ENCODE measurements at regions not wholly inside any gene's neighbourhood (a gene's known extent, or its start where the extent isn't known, plus 50 kb on each side); places are given as distances from the start of the nearest gene placed in this dataset.

DNA sequence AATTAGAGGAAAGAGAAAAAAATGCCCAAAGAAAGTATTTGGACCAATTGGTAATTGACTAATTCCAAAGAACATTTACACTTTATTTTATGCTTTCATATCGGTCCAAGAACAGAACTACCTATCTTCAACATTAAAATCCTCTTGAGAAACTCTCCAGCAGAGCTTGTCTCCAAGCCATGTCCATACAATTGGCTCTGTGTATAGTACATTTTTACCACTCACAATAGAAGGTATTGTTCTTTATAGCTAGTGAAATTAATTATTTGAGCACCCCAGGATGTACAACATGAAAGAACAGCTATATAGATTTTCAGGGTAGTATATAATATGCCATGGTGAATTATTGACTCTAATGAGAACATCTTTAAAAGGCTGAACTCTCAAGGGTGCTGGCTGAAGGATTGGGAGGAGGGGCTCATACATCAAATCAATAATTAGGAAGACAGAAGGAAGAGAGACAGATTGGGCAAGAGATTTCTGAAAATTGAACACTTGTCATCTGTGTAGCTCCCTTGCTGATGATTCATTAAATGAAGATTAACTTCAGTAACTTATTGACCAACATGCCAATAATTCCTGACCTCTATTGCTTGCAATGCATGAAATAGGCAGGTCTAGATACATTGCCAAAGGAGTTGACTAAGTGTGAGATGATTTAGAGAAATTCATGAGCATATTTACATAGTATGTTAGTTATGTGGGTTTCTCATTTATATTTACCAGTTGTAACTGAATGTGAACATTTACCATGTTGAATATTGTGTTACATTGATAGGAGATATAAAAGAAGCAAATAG lies 249.7 kb downstream of the MTERF1 start:
- DNase-seq (ENCODE audit: low read depth in 2 of 2), result no peak

DNA sequence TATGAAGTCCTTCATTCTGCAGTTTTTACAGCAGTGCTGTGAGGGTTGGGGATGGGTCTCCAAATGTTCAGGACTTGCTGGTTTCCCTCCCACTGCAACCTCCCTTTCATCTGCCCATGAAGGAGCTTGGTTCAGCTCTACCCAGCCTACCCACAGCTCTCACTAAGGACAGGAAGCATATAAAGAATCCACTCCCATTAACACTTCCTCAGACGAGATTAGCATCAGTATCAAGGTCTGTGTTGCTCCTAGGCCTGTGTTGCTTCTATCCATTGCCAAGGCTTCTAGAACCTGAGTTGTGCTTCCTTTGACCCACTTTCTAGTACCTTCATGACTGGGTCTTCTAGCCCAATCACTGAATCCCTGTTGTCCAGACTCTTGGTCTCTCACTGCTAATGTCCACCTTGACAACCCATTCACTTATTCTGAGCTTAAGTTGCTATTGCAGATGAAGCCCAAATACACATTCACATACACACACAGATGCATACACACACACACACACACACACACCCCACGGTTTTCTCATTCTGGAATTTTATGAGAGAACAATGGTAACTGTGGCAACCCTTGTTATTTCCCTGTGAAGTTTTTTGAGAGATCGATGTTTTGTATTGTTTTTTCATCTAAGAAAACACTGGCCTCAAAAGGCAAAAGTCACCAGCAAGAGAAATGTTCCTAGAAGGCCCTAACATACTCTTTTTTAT lies 248.1 kb downstream of the MTERF1 start:
- no peak for DNase-seq (ENCODE audit: low read depth in 2 of 2)

DNA sequence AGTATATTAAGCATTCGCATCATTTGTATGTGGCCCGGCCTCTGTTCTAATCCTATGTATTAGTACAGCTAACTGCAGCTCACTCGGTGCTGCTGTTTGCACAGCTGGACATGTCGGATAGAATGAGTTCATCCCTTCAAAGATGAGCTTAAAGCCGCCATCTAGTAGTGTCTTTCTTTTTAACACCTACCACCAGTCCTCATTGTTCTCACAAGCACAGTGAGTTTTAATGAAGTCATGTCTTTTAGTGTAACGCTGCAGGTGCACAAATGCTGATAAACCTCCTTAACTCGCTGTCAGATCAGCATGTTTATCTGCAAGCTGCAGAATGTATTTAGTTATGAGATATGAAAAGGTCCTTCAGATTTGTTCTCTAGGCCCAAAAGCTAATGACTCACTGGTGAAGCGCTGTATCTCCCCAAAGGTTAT lies 247.5 kb downstream of the MTERF1 start:
- no peak for DNase-seq (ENCODE audit: low read depth in 2 of 2)

DNA sequence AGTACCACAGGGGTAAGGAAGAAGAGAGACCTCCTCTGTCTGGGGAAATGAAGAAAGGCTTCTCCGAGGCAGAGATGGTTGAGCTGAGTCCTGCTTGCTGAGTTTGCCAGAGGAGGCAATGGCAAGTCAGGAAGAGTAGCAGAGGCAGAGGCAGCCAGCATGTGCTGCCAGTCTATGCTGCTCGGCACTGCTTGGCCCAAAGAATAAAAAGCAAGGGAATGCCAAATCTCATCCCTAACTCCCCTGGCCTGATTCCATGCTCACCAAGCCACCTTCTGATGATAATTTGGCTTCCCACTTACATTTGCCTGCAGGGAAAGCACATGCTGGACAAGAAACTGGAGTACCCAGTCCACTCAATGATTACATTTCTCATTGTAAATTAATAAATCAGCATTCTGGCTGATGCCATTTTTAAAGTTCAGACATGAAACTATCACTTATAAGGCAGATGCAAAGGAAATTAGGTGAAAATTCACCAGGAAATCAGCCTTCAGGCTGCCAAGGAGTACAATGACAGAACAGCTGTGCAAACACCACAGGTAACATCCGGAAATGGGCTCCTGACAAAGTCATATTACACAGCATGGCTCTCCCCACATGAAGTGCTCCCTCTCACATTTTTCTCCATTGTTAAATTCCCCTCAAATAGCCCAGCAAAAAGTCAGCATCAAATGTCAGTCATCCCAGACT lies 245.9 kb downstream of the MTERF1 start:
- no peak for DNase-seq (ENCODE audit: low read depth in 2 of 2)

DNA sequence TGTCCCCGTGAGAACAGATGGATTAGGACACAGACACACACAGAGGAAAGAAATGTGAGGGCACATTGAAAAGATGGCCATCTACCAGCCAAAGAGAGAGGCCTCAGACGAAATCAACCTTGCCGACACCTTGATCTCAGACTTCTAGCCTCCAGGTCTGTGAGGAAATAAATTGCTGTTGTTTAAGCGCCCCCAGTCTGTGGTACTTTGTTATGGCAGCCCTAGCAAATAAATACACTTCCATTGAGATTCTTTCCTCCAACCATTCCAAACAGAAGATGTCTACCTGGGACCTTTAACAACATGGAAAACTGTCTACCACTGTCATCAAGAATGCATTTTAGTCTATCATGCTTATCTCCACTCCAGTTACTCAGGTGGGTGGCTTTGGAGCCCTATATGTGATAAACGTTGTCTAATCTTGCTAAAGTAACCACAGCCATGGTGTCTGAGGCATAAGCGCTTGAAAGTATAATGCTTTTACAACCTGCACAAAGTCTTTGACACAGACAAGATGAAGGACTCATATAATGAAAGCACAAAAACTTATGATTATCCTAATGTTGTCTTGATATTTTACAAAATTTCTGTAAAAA lies 244.3 kb downstream of the MTERF1 start:
- no peak for DNase-seq (ENCODE audit: low read depth in 2 of 2)

DNA sequence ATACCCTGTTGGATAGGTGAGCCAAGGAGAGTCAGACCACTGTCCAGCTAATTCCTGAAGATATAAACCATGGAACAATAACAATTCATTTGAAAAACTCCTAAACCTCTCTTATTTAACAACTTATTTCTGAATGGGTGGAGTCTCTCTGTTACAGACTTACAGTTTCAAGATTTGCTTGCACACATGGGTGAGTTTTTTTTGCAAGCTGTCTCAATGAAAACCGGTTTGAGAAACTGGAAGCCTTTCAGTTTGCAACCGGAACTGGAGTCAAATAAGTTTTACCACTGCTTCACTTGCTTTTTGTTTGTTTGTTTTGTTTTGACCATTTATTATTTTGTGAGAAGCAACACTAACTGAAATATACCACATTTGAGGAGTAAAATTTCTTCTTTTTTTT lies 243.8 kb downstream of the MTERF1 start:
- no peak for DNase-seq (ENCODE audit: low read depth in 2 of 2)

DNA sequence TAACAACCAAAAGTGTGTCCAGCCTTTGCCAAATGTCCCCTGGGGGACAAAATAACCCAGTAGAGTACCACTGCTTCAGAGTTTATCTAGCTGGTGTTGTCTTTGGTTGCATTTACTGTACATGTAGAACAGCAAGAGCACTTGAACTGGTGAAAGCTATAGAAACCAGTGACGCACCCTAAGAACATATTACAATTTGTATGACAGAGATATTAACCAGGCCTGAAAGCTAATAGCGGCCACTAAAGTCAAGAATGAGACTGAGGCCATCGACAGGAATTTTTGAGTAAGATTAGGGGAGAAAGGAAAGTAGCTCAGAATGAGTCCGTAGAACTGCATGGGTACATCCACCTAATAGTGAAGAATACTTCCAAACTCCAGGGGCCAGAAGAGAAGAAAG lies 236.2 kb downstream of the MTERF1 start:
- DNase-seq (ENCODE audit: low read depth in 2 of 2), result no peak

DNA sequence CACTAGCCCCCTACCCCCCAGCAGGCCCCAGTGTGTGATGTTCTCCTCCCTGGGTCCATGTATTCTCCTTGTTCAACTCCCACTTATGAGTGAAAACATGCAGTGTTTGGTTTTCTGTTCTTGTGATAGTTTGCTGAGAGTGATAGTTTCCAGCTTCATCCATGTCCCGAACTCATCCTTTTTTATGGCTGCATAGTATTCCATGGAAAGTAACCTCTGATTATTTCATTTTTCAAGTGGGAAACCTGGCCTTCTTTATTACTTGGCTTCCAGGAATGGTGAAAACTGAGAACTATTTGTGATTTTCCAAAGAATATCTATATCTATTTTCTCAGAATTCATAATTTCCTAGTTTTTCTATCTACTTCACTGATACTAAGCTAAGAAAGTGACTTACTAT lies 235.0 kb downstream of the MTERF1 start:
- DNase-seq (ENCODE audit: low read depth in 2 of 2), result no peak

DNA sequence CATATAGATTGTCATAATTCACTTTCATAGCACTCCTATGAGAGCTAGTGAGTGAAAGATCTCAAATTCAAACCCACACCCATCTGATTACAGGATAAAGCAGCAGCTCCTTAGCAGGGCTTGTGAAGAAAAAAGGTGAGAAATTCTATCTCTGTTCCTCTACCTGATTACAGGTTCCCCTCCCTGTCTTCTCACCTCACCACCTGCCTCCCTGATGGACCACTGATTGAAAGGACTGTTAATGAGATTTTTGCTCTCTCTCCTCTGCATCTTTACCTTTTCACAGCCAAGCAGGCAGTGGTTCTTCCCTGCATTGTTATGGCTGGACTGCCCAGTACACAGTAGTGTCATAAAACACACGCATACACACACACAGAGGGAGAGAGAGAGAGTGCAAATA lies 228.5 kb downstream of the MTERF1 start:
- no peak for DNase-seq (ENCODE audit: low read depth in 2 of 2)

DNA sequence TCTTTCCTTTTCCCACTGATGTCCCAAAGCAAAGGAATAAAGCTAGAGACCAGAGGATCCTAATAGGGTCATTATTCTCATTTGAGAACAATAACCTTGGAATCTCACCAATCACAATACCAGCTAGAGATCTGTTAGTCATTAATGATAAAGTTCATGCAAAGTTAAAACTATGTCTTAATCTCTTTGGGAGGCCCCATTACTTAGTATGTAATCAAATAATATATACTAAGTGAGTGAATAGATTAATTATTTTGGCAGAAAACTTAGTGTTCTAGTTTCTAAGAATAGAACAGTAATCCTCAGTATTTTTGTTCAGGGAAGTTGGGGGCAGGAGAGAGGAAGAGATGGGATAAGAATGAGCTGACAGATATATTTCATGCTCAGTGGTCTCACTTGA lies 227.2 kb downstream of the MTERF1 start:
- no peak for DNase-seq (ENCODE audit: low read depth in 2 of 2)

DNA sequence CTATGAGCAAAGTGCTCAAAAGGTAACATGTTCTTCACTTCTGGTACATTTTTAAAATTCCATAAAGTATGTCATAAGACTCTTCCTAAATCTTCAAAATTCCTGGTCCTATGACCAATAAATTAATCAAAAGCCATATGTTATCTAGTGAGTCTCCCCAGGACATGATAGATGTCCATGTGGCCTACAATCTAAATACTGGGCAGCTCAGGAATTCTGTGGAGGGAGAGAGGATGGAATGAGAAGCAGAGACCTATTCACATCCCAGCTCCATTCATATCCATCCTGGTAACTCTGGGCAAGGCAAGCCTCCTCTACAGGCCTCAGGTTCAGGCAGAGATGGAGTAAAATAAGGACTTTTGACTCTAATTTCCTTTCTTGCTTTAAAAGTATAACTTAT lies 224.8 kb downstream of the MTERF1 start:
- DNase-seq (ENCODE audit: low read depth in 2 of 2), result no peak

DNA sequence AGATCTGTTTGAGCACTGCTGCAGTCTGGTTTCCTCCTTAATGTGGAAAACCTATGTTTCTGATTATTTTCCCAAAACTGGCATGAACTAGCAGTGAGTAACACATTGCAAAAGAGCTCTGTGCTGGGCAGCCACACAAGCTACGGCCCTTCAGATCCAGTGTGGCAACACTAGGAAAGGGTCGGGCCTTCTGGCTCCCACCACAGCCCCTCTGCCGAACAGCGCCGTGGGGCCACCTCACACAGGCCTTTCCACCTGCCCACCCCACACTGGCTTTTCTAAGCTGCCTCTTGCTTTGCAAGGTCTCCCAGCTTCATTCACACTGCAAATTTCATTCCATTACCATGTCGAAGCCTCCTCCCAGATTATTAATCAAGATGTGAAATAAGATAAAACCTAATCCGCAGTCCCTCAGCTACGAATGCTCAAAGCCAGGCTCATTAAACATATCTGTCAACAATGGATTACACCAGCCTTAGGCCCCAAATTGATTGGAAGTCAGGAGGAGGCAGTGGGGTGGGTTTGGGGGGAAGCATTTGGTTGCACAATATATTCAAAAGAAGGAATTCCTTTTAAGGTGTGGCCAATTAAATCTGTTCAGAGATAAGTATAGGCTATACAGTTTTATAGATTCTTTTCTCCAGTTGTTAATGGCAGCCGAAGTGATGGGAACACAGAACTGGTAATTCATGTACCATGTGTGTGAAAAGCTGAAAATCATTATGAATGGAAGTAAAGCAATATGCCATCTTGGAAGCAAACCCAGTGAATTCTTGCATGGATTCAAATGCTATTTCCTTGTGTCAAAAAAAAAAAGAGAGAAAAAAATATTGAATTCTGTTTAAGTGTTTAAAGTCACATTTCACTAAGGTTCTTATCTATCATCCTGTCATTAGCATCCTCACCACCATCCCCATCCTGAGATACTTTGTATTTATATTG lies 223.7 kb downstream of the MTERF1 start:
- DNase-seq (ENCODE audit: low read depth in 2 of 2), result peak; percentile 86

DNA sequence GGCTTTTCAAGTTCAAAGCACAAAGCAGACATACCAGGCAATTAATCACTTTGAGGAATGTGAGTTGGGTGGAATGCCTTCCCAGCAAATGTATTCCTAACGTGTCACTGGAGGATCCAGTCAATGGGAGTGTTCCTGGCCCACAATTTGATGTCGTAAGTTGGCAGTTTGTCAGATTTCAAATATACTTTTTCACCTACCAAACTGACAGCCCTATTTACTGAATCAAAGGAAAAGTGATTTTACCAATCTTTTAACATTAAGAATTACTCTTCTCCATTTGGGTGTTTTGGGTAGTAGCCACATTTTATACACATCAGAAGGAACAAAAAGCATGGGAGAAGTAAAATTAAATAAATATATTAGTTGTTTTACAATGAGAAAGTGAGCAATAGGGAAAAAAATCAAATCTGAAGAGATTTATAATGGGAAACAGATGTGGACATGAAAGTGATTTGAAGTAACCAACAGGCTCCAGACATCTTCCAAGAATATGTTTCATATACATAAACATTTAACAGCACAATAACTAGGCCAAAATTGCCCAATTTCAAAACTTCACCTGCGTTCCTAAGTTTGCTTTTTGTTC lies 222.9 kb downstream of the MTERF1 start:
- peak; percentile 93 for DNase-seq (ENCODE audit: low read depth in 2 of 2)

DNA sequence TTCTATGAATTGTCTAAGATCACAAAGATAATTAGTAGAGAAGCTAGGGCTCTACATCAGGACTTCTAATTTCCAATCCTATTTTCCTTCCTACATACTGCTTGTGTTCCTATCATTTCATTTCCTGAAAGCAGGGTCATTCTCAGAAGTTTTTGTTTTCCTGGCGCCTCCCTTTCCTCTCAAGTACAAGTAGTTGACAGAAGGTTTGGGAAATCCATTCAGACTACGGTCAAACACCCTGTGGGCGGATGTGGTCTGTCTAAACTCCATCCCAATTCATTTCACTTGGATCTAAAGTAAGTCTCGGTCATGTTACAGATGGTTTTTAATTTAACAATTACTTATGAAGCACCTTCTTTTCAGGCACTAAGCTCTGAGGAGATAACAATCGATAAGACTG lies 221.4 kb downstream of the MTERF1 start:
- no peak for DNase-seq (ENCODE audit: low read depth in 2 of 2)

DNA sequence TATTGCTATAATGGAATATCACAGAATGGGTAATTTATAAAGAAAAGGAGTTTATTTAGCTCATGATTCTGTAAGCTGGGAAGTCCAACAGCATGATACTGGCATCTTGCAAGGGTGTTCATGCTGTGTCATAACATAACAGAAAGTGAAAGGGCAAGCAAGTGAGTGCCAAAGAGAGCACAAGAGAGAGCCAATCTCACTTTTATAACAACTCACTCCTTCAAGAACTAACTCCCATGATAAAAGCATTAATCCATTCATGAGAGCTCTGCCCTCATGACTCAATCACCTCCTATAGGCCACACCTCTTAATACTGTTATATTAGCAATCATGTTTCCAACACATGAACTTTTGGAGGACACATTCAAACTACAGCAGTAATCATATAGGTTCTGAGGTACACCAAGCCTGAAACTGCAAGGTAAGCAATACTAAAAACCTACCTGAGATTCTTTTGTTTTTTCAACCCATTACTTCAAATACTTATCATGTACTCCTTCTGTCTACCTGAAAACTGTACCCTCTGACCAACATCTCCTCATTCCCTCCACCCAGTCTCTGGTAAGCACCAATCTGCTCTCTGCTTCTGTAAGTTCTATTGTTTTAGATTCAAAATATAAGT lies 219.7 kb downstream of the MTERF1 start:
- DNase-seq (ENCODE audit: low read depth in 2 of 2), result no peak

DNA sequence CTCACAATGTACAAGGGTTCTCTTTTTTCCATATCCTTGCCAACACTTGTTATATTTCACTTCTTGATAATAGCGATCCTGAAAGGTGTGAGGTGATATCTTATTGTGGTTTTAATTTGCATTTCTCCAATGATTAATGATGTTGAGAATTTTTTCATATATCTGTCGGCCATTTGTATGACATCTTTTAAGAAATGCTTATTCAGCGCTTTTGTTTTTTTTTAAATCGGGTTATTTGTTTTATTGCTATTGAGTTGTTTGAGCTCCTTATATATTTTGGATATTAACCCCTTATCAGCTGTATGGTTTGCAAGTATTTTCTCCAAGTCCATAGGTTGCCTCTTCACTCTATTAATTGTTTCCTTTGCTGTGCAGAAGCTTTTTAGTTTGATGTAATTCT lies 218.8 kb downstream of the MTERF1 start:
- DNase-seq (ENCODE audit: low read depth in 2 of 2), result no peak

DNA sequence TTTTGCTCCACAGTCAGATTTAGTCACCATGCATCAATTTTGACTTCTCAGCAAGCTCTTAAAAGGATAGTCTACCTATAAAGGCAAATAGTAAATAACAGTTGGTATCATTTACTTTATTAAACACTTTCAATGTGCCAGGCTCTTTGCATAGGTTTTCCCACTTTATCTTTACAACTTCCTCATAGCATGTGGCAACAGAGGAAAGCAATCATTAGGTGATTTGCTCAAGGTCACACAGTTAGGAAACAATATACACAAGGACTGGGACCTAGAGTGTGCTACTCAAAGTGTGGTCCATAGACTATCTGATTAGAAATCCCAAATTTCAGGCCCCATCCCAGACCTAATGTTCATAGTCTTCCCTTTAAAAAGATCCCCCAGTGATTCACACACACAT lies 212.3 kb downstream of the MTERF1 start:
- no peak for DNase-seq (ENCODE audit: low read depth in 2 of 2)

DNA sequence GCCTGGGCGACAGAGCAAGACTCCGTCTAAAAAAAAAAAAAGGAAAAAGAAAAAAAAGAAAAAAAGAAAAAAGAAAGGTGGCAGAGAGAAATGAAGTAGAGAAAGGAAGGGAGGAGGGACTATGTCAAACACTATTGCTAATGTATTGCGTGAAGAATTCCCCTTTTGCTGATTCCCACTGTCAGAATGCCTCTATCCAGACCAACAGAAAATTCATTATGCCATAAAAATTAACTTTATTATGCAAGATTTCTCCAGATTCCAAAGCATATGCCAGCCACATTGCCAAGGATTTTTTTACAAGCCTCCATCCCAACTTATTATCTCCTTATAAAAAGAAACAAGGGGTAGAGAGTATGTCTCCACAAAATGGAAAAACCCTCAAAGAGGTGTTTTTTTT lies 209.3 kb downstream of the MTERF1 start:
- DNase-seq (ENCODE audit: low read depth in 2 of 2), result no peak

DNA sequence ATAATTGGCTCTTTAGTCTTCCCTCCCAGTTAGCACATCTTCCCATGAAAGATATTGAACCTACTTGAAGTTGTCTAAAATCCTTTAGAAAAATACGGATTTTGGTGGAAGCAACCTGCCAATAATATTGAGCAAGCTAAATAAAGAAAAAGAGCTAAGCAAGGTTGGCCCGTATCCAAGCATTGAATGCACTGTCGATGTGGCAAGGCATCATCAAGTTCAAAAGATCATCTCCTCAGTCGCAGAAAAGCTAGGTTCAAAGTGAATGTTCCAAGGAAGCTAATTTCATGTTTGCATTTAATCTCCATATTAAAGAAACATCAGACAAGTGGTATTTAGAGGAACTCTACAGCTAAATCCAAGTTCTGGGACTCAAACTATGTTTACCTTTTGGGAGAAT lies 206.0 kb downstream of the MTERF1 start:
- DNase-seq (ENCODE audit: low read depth in 2 of 2), result no peak

DNA sequence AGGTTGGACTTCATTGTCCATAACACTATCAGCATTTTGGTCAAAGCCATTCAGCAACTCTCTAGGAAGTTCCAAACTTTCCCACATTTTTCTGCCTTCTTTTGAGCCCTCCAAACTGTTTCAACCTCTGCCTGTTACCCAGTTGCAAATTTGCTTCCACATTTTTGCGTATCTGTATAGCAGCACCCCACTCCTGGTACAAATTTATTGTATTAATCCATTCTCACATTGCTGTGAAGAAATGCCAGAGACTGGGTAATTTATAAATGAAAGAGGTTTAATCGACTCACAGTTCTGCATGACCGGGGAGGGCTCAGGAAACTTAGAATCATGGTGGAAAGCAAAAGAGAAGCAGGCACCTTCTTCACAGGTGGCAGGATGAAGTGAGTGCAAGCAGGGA lies 198.8 kb downstream of the MTERF1 start:
- no peak for DNase-seq (ENCODE audit: low read depth in 2 of 2)
